Natural killer cell (primary cell): ENCODE measurements at regions not wholly inside any gene's neighbourhood (a gene's known extent, or its start where the extent isn't known, plus 50 kb on each side); places are given as distances from the start of the nearest gene placed in this dataset.

ENCODE experiments used
- ATAC-seq, 3 donors: fragments of 150-1000 bp in 2 of 3; fragments of 200-7000 bp in 1 of 3; cut with Tn5 transposase; 1 replicate in 1 of 3; 2 replicates in 2 of 3; pipeline ENCODE4 v1.10.0; 2021; ENCODE audit warnings: mild to moderate bottlenecking in 2 of 3, moderate library complexity in 2 of 3
- DNase-seq, 2 donors: peaks; one replicate each; pipeline versions ENCODE4 v3.0.0 to v3.0.0-alpha.2; 2013 to 2021; ENCODE audit warnings: mixed read lengths in 1 of 2
- H3K27ac ChIP-seq: one replicate; pipeline ENCODE4 v1.5.1; 2013; ENCODE audit warnings: mild to moderate bottlenecking, low read length
- H3K27me3 ChIP-seq: one replicate; pipeline ENCODE4 v1.6.1; 2013; ENCODE audit warnings: low read length; ENCODE audit not compliant: control insufficient read depth, insufficient read depth
- H3K36me3 ChIP-seq: one replicate; pipeline ENCODE4 v1.6.1; 2013; ENCODE audit warnings: low read length; ENCODE audit not compliant: control insufficient read depth, insufficient read depth
- H3K4me1 ChIP-seq: one replicate; pipeline ENCODE4 v1.6.1; 2013; ENCODE audit warnings: low read length; ENCODE audit not compliant: control insufficient read depth, insufficient read depth
- H3K4me3 ChIP-seq: one replicate; pipeline ENCODE4 v1.5.1; 2013; ENCODE audit warnings: low read length
- H3K9me3 ChIP-seq: one replicate; pipeline ENCODE4 v1.6.1; 2013; ENCODE audit warnings: low read length; ENCODE audit not compliant: control insufficient read depth, insufficient read depth
- H3K27ac Mint-ChIP-seq, 2 donors: one replicate each; pipeline ENCODE4 v1.8.0; 2022; ENCODE audit warnings: mild to moderate bottlenecking in 2 of 2, mixed read lengths in 2 of 2, moderate library complexity in 1 of 2
- H3K27me3 Mint-ChIP-seq, 2 donors: one replicate each; pipeline ENCODE4 v1.8.0; 2022; ENCODE audit warnings: low read depth in 2 of 2, mixed read lengths in 2 of 2
- H3K36me3 Mint-ChIP-seq: one replicate; pipeline ENCODE4 v1.8.0; 2022; ENCODE audit warnings: mixed read lengths
- H3K4me1 Mint-ChIP-seq, 2 donors: one replicate each; pipeline ENCODE4 v1.8.0; 2022; ENCODE audit warnings: mixed read lengths in 2 of 2
- H3K4me3 Mint-ChIP-seq: one replicate; pipeline ENCODE4 v1.8.0; 2022; ENCODE audit warnings: mild to moderate bottlenecking, moderate library complexity, mixed read lengths
- H3K9me3 Mint-ChIP-seq, 2 donors: one replicate each; pipeline ENCODE4 v1.8.0; 2022; ENCODE audit warnings: mixed read lengths in 2 of 2
- CTCF ChIP-seq: fragments of 200-600 bp; IDR thresholded peaks from one replicate; pipeline ENCODE4 v1.8.0; 2022; ENCODE audit warnings: antibody characterized with exemption
- WGBS: methylation state at CpG from one replicate; pipeline ENCODE4 v1.1.7; 2013; ENCODE audit warnings: missing lambda C conversion rate; ENCODE audit not compliant: insufficient coverage; 5-methylcytosine and 5-hydroxymethylcytosine counted together
- intact Hi-C: fragments of 100-400 bp; cut with micrococcal nuclease; formaldehyde crosslinking; loops from one replicate; pipeline ENCODE4 v1.14.2; 2022

- Histone ChIP-seq H3K4me1 (no peaks in the 10 kb centered on the region), H3K27me3 (no peaks in the 10 kb centered on the region), H3K4me3 (no peak overlapping the region), H3K9me3 (no peaks in the 10 kb centered on the region), H3K36me3 (no peaks in the 10 kb centered on the region), H3K27ac (no peak overlapping the region)
- ATAC-seq (no peak), DNase-seq (no peak)
- H3K4me3 Mint-ChIP-seq: no peak overlapping the region
- H3K4me1 Mint-ChIP-seq: no peaks in the 10 kb centered on the region
- H3K27ac Mint-ChIP-seq: no peak overlapping the region
- TF ChIP-seq CTCF: no peak
- no peaks in the 10 kb centered on the region for H3K27me3 Mint-ChIP-seq
- 76% methylated on average over 2 of the region's 3 CpGs for WGBS
- H3K36me3 Mint-ChIP-seq: no peaks in the 10 kb centered on the region
- no peaks in the 10 kb centered on the region for H3K9me3 Mint-ChIP-seq
- intact Hi-C loops: no loop called here
Observed at GRCh38 chrX:139052461-139052860, 340.9 kb upstream of the FGF13 start.

GRCh38 chrX:139049465-139049864 lies 337.9 kb upstream of the FGF13 start:
- H3K27ac ChIP-seq: no peak overlapping the region
- H3K27me3 ChIP-seq: no peaks in the 10 kb centered on the region
- no peak for TF ChIP-seq CTCF
- Mint-ChIP-seq H3K4me1 (no peaks in the 10 kb centered on the region), H3K27me3 (no peaks in the 10 kb centered on the region), H3K36me3 (no peaks in the 10 kb centered on the region), H3K4me3 (no peak overlapping the region), H3K27ac (no peak overlapping the region), H3K9me3 (peaks cover 0 to 2% of the 10 kb centered on the region in 2 donors)
- no CpG with 5 or more reads among the region's 1 CpG for WGBS
- no peaks in the 10 kb centered on the region for H3K36me3 ChIP-seq
- DNase-seq (no peak), ATAC-seq (no peak)
- no peaks in the 10 kb centered on the region for H3K9me3 ChIP-seq
- intact Hi-C loops: no loop called here
- H3K4me3 ChIP-seq: no peak overlapping the region
- H3K4me1 ChIP-seq: no peaks in the 10 kb centered on the region

- Histone ChIP-seq H3K9me3 (no peaks in the 10 kb centered on the region), H3K4me1 (no peaks in the 10 kb centered on the region), H3K27me3 (no peaks in the 10 kb centered on the region), H3K27ac (no peak overlapping the region), H3K36me3 (no peaks in the 10 kb centered on the region), H3K4me3 (no peak overlapping the region)
- H3K4me1 Mint-ChIP-seq: no peaks in the 10 kb centered on the region
- no peak overlapping the region for H3K4me3 Mint-ChIP-seq
- H3K27ac Mint-ChIP-seq: no peak overlapping the region
- H3K36me3 Mint-ChIP-seq: no peaks in the 10 kb centered on the region
- ATAC-seq: no peak
- TF ChIP-seq CTCF: no peak
- H3K9me3 Mint-ChIP-seq: peaks cover 0 to 4% of the 10 kb centered on the region in 2 donors
- no peak for DNase-seq
- WGBS: 69% methylated on average over 2 of the region's 6 CpGs
- no peaks in the 10 kb centered on the region for H3K27me3 Mint-ChIP-seq
- intact Hi-C loops: no loop called here
Observed at GRCh38 chrX:139044680-139045079, 333.2 kb upstream of the FGF13 start.

- TF ChIP-seq CTCF: no peak
- Histone ChIP-seq H3K27me3 (no peaks in the 10 kb centered on the region), H3K36me3 (no peaks in the 10 kb centered on the region), H3K4me1 (no peaks in the 10 kb centered on the region), H3K4me3 (no peak overlapping the region), H3K27ac (no peak overlapping the region), H3K9me3 (no peaks in the 10 kb centered on the region)
- ATAC-seq (no peak), DNase-seq (no peak)
- intact Hi-C loops: no loop called here
- Mint-ChIP-seq H3K4me1 (no peaks in the 10 kb centered on the region), H3K9me3 (peaks cover 0 to 2% of the 10 kb centered on the region in 2 donors), H3K36me3 (no peaks in the 10 kb centered on the region), H3K4me3 (no peak overlapping the region), H3K27me3 (peaks cover 0 to 10% of the 10 kb centered on the region in 2 donors), H3K27ac (no peak overlapping the region)
Observed at GRCh38 chrX:139039041-139039440, 327.5 kb upstream of the FGF13 start.
